A673 (cell line): ENCODE measurements at regions not wholly inside any gene's neighbourhood (a gene's known extent, or its start where the extent isn't known, plus 50 kb on each side); places are given as distances from the start of the nearest gene placed in this dataset.

Experiments
- BruUV-seq: library from RNA; stranded (reverse); fragments of 400-500 nt; replicated peaks from 2 replicates; lab custom pipeline; 2021; lab: Mats Ljungman, UMichigan
- CTCF ChIA-PET: fragments of 300-600 bp; sonication (Branson Sonifier 250); formaldehyde crosslinking; loops from one replicate; lab custom pipeline; 2022; ENCODE audit warnings: antibody characterized with exemption; lab: Charles Lee
- POLR2A ChIA-PET: fragments of 300-600 bp; sonication (Branson Sonifier 250); formaldehyde crosslinking; loops from one replicate; lab custom pipeline; 2022; ENCODE audit warnings: antibody characterized with exemption; ENCODE audit not compliant: low non-redundant PET; lab: Charles Lee
- DNase-seq: peaks from one replicate; pipeline ENCODE4 v3.0.0-alpha.2; 2015; ENCODE audit warnings: low spot score
- H3K27ac ChIP-seq: fragments of 200-600 bp; sonication (generic); 2 replicates; pipeline ENCODE4 v1.5.1; 2016; ENCODE audit warnings: mixed run types, low read depth, mild to moderate bottlenecking, mixed read lengths, antibody characterized with exemption, low read length; ENCODE audit not compliant: poor library complexity, severe bottlenecking
- H3K27me3 ChIP-seq: fragments of 200-600 bp; sonication (generic); replicated peaks from 2 replicates; pipeline ENCODE4 v1.6.1; 2017; ENCODE audit warnings: mixed run types, low read depth, mild to moderate bottlenecking, mixed read lengths, antibody characterized with exemption, low read length; ENCODE audit not compliant: insufficient read depth, poor library complexity
- H3K36me3 ChIP-seq: fragments of 200-600 bp; sonication (generic); 2 replicates; pipeline ENCODE4 v1.6.1; 2016; ENCODE audit warnings: mixed run types, mild to moderate bottlenecking, mixed read lengths, antibody characterized with exemption, low read length; ENCODE audit not compliant: insufficient read depth, poor library complexity, severe bottlenecking
- H3K4me1 ChIP-seq: fragments of 200-600 bp; sonication (generic); 2 replicates; pipeline ENCODE4 v1.6.1; 2017; ENCODE audit warnings: mixed run types, mild to moderate bottlenecking, mixed read lengths, antibody characterized with exemption, low read length; ENCODE audit not compliant: insufficient read depth, poor library complexity, severe bottlenecking
- H3K4me3 ChIP-seq: fragments of 200-600 bp; sonication (generic); 2 replicates; pipeline ENCODE4 v1.5.1; 2016; ENCODE audit warnings: low read depth, mixed run types, mild to moderate bottlenecking, mixed read lengths, low read length; ENCODE audit not compliant: poor library complexity, severe bottlenecking
- H3K9me3 ChIP-seq: fragments of 200-600 bp; sonication (generic); 2 replicates; pipeline ENCODE4 v1.6.1; 2016; ENCODE audit warnings: mixed run types, low read depth, mild to moderate bottlenecking, mixed read lengths, antibody characterized with exemption, low read length; ENCODE audit not compliant: poor library complexity, severe bottlenecking
- EZH2 ChIP-seq: fragments of 200-600 bp; sonication (generic); IDR thresholded peaks from 2 replicates; pipeline ENCODE4 v1.6.1; 2017; ENCODE audit warnings: borderline replicate concordance, low read depth, mild to moderate bottlenecking, mixed read lengths, antibody characterized with exemption, low read length; ENCODE audit not compliant: poor library complexity, severe bottlenecking
- intact Hi-C: fragments of 100-400 bp; cut with micrococcal nuclease; formaldehyde crosslinking; loops from one replicate; pipeline ENCODE4 v1.10.0; 2022; ENCODE audit not compliant: unreplicated experiment
- TF ChIP-seq, protein P1 (sequence below): fragments of 300-800, 200-600 bp; sonication (generic); conservative IDR thresholded peaks from 2 replicates; pipeline ENCODE4 v1.5.1; 2017; ENCODE audit warnings: low read depth, mild to moderate bottlenecking, antibody characterized with exemption, low read length, moderate library complexity, mixed read lengths

GRCh38 chr7:125130173-125130572 lies 200.5 kb upstream of the POT1 start:
- Histone ChIP-seq H3K27ac (no peak overlapping the region), H3K9me3 (no peaks in the 10 kb centered on the region), H3K4me1 (no peaks in the 10 kb centered on the region), H3K27me3 (no peaks in the 10 kb centered on the region), H3K36me3 (no peaks in the 10 kb centered on the region), H3K4me3 (no peak overlapping the region)
- ChIA-PET CTCF (no interaction called here), POLR2A (no interaction called here)
- intact Hi-C loops = no loop called here
- DNase-seq = no peak
- no TSS peak for BruUV-seq
- TF ChIP-seq, protein P1, sequence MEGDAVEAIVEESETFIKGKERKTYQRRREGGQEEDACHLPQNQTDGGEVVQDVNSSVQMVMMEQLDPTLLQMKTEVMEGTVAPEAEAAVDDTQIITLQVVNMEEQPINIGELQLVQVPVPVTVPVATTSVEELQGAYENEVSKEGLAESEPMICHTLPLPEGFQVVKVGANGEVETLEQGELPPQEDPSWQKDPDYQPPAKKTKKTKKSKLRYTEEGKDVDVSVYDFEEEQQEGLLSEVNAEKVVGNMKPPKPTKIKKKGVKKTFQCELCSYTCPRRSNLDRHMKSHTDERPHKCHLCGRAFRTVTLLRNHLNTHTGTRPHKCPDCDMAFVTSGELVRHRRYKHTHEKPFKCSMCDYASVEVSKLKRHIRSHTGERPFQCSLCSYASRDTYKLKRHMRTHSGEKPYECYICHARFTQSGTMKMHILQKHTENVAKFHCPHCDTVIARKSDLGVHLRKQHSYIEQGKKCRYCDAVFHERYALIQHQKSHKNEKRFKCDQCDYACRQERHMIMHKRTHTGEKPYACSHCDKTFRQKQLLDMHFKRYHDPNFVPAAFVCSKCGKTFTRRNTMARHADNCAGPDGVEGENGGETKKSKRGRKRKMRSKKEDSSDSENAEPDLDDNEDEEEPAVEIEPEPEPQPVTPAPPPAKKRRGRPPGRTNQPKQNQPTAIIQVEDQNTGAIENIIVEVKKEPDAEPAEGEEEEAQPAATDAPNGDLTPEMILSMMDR = no peak
- no peak for TF ChIP-seq EZH2

DNA sequence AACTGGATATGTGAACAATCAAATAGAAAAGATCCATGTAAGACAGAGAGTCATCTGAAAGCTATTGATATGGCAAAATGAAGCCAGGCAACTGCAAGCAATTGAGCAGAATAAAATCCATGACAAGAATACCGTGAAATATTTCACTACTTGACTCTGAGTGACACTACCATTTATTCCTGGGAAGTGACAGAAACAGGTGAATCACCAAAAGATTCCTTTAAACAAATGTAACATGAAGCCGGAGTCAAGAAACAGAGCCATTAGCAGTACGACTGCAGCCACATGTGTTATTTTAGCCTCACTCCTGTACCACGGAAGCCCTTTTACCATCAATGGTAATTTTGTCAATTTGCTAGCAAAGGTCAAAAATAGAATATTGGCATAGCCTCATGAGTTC lies 197.7 kb upstream of the POT1 start:
- DNase-seq = no peak
- Histone ChIP-seq H3K36me3 (no peaks in the 10 kb centered on the region), H3K27me3 (no peaks in the 10 kb centered on the region), H3K4me3 (no peak overlapping the region), H3K4me1 (no peaks in the 10 kb centered on the region), H3K27ac (no peak overlapping the region), H3K9me3 (no peaks in the 10 kb centered on the region)
- POLR2A ChIA-PET = no interaction called here
- BruUV-seq = no TSS peak
- CTCF ChIA-PET = no interaction called here
- intact Hi-C loops = no loop called here
- TF ChIP-seq, protein P1 = no peak
- no peak for TF ChIP-seq EZH2

DNA sequence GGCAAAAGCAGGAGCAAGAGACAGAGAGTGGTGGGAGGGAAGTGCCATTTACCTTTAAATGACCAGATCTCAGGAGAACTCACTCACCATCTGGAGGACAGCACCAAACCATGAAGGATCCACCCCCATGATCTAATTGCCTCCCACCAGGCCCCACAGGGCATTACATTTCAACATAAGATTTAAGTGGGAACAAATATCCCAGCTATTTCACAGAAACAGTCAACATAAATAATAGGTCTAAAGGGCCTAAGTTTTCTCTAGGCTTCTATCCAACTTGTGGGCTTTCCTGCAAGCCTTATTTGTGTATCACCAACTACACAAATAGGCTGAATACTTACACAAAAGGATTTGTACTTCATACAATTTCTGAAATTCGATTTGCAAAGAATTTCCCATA lies 196.8 kb upstream of the POT1 start:
- intact Hi-C loops = no loop called here
- Histone ChIP-seq H3K27ac (no peak overlapping the region), H3K27me3 (no peaks in the 10 kb centered on the region), H3K4me3 (no peak overlapping the region), H3K9me3 (no peaks in the 10 kb centered on the region), H3K36me3 (no peaks in the 10 kb centered on the region), H3K4me1 (no peaks in the 10 kb centered on the region)
- TF ChIP-seq, protein P1 = no peak
- TF ChIP-seq EZH2 = no peak
- BruUV-seq = no TSS peak
- no peak for DNase-seq
- ChIA-PET POLR2A (no interaction called here), CTCF (no interaction called here)
